ENCODE measurements at regions not wholly inside any gene's neighbourhood (a gene's known extent, or its start where the extent isn't known, plus 50 kb on each side); places are given as distances from the start of the nearest gene placed in this dataset.

DNA sequence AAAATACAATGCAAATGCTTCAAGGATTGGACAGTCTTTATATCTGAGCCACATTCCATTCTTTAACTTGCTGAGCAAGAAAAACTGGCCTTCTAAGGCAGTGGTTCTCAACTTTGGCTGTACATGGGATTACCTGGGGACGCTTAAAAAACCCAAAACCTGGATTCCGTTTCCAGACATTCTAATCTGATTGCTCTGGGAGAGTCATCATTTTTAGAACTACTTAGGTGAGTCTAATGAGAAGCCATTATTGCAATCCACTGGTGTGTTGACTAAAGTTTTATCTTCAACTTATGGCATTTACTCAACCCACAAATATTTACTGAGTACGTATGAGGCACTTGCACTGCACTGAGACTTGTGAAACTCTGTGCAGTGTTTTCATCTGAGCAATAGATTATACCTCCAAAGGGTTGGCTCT lies 195.7 kb upstream of the ATP11B start:
- Histone ChIP-seq H3K27me3 (ENCODE audit: control insufficient read depth in 1 of 2, insufficient read depth in 1 of 2, low read length in 2 of 2) (no peaks in the 10 kb centered on the region), H3K9ac (ENCODE audit: low read length) (no peak overlapping the region), H3K27ac (ENCODE audit: low read length, poor library complexity, severe bottlenecking) (no peak overlapping the region), H2BK15ac (ENCODE audit: low read depth, poor library complexity, severe bottlenecking) (no peak overlapping the region), H3K14ac (ENCODE audit: low read length in 2 of 2) (no peak overlapping the region), H3K36me3 (ENCODE audit: control insufficient read depth in 1 of 2, insufficient read depth in 2 of 2, low read depth in 1 of 2, low read length in 2 of 2) (no peaks in the 10 kb centered on the region), H3K4me1 (ENCODE audit: control insufficient read depth, insufficient read depth, low read depth, low read length) (no peaks in the 10 kb centered on the region), H4K91ac (ENCODE audit: low read length) (no peak overlapping the region), H3K4ac (ENCODE audit: low read depth in 1 of 2, low read length in 2 of 2) (no peak overlapping the region), H3K9me3 (ENCODE audit: control insufficient read depth, low read length) (no peaks in the 10 kb centered on the region), H2AFZ (ENCODE audit: low read depth, low read length) (no peak overlapping the region), H2BK5ac (ENCODE audit: low read depth, low read length, poor library complexity, severe bottlenecking) (no peak overlapping the region), H2AK5ac (ENCODE audit: low read length, severe bottlenecking) (no peak overlapping the region), H3K79me1 (replicated peaks; ENCODE audit: low read length, poor library complexity, severe bottlenecking) (no peaks in the 10 kb centered on the region), H3K23ac (ENCODE audit: low read length in 2 of 2) (no peak overlapping the region), H3K4me2 (ENCODE audit: low read length, poor library complexity, severe bottlenecking) (no peak overlapping the region), H4K8ac (ENCODE audit: low read length) (no peak overlapping the region), H2BK12ac (ENCODE audit: low read length in 2 of 2) (no peak overlapping the region), H3K4me3 (ENCODE audit: insufficient read depth in 1 of 2, low read depth in 1 of 2, low read length in 2 of 2) (no peak overlapping the region), H2BK120ac (ENCODE audit: low read depth, low read length) (no peak overlapping the region), H3K18ac (ENCODE audit: low read depth in 1 of 2, low read length in 2 of 2) (no peak overlapping the region)
- DNase-seq: no peak
- WGBS: 69% methylated on average over 2 of the region's 3 CpGs

DNA sequence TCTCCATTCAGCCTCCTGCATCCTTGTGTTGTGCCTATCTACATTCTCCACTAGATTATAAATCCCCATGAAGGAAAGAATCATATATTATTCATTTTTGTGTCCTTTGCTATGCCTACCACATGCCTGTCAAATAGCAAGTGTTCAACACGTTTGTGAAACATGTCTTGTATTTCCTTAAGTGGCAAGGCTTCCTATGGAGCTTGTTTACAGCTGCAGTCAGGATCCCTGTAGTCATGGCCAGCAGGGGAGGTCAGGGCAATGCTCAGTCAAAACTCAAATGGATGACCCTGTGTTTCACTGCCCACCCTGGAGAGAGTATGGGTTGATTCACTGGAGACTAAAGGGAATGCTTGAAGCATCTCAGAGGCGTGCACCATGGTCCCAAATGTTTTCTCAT lies 191.7 kb upstream of the ATP11B start:
- no peak overlapping the region for H4K8ac ChIP-seq (ENCODE audit: low read length)
- no peak overlapping the region for H2AFZ ChIP-seq (ENCODE audit: low read depth, low read length)
- H3K79me1 ChIP-seq (replicated peaks; ENCODE audit: low read length, poor library complexity, severe bottlenecking): no peaks in the 10 kb centered on the region
- no peaks in the 10 kb centered on the region for H3K9me3 ChIP-seq (ENCODE audit: control insufficient read depth, low read length)
- no peak for DNase-seq
- no peak overlapping the region for H3K4ac ChIP-seq (ENCODE audit: low read depth in 1 of 2, low read length in 2 of 2)
- H4K91ac ChIP-seq (ENCODE audit: low read length): no peak overlapping the region
- H3K23ac ChIP-seq (ENCODE audit: low read length in 2 of 2): no peak overlapping the region
- no peak overlapping the region for H3K4me3 ChIP-seq (ENCODE audit: insufficient read depth in 1 of 2, low read depth in 1 of 2, low read length in 2 of 2)
- H2BK120ac ChIP-seq (ENCODE audit: low read depth, low read length): no peak overlapping the region
- H3K36me3 ChIP-seq (ENCODE audit: control insufficient read depth in 1 of 2, insufficient read depth in 2 of 2, low read depth in 1 of 2, low read length in 2 of 2): no peaks in the 10 kb centered on the region
- WGBS: 53% methylated on average over 2 of the region's 2 CpGs
- no peak overlapping the region for H3K9ac ChIP-seq (ENCODE audit: low read length)
- H3K4me1 ChIP-seq (ENCODE audit: control insufficient read depth, insufficient read depth, low read depth, low read length): no peaks in the 10 kb centered on the region
- H3K18ac ChIP-seq (ENCODE audit: low read depth in 1 of 2, low read length in 2 of 2): no peak overlapping the region
- no peak overlapping the region for H3K4me2 ChIP-seq (ENCODE audit: low read length, poor library complexity, severe bottlenecking)
- H2BK5ac ChIP-seq (ENCODE audit: low read depth, low read length, poor library complexity, severe bottlenecking): no peak overlapping the region
- H3K27me3 ChIP-seq (ENCODE audit: control insufficient read depth in 1 of 2, insufficient read depth in 1 of 2, low read length in 2 of 2): no peaks in the 10 kb centered on the region
- no peak overlapping the region for H3K14ac ChIP-seq (ENCODE audit: low read length in 2 of 2)
- H2AK5ac ChIP-seq (ENCODE audit: low read length, severe bottlenecking): no peak overlapping the region
- no peak overlapping the region for H2BK15ac ChIP-seq (ENCODE audit: low read depth, poor library complexity, severe bottlenecking)
- H3K27ac ChIP-seq (ENCODE audit: low read length, poor library complexity, severe bottlenecking): no peak overlapping the region
- H2BK12ac ChIP-seq (ENCODE audit: low read length in 2 of 2): no peak overlapping the region

DNA sequence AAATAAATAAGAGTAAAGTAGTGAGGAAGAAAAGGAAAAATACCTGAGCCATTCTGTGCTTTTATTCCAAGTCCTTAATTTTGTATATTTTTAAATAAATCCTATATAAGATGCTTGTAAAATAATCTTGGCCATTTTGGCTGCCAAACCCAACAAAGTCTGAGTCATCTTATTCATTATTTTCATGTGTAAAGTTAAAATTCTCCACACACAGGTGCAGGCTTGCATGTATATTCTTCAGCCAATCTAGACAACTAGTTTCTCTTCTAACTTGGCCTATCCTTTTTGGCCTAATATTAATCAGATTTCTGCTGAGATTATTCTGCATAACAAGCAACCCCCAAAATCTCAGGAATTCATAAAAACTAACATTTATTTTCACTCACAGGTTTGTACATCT lies 189.8 kb upstream of the ATP11B start:
- no peak overlapping the region for H3K18ac ChIP-seq (ENCODE audit: low read depth in 1 of 2, low read length in 2 of 2)

DNA sequence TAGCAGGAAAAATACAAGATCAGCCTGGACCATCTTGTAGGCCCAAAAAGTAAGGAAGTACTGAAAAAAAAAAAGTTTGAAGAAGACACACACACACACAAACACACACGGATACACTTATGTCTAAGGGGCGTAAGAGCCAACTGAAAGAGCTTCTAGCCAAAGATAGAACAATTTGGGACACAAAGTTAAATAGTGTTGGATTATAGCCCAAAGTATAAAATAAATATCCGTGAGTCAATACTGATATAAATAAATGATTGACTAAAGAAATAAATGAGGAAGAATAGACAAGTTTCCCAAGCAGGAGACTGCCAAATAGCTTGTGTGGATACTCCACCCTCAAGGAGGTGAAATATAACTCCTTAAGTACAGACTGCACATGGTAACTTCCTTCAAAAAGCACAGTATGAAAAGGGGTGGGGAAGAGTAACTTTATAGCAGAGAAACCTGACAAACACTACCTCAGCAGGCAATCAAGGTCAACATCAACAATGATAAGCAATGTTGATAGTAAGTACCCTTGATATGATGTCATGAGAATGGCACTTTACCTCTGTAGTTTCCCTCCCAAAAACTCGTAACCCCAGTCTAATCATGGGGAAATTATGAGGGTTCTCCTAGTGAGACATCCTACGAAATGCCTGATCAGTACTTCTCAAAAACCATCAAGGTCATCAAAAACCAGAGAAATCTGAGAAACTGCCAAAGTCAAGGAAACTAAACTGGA lies 187.3 kb upstream of the ATP11B start:
- no peak overlapping the region for H2AFZ ChIP-seq (ENCODE audit: low read depth, low read length)
- H3K4me3 ChIP-seq (ENCODE audit: insufficient read depth in 1 of 2, low read depth in 1 of 2, low read length in 2 of 2): no peak overlapping the region
- H2BK12ac ChIP-seq (ENCODE audit: low read length in 2 of 2): no peak overlapping the region
- no peak overlapping the region for H4K8ac ChIP-seq (ENCODE audit: low read length)
- H2AK5ac ChIP-seq (ENCODE audit: low read length, severe bottlenecking): no peak overlapping the region
- no peak overlapping the region for H3K4ac ChIP-seq (ENCODE audit: low read depth in 1 of 2, low read length in 2 of 2)
- no peak overlapping the region for H3K23ac ChIP-seq (ENCODE audit: low read length in 2 of 2)
- no peak overlapping the region for H3K9ac ChIP-seq (ENCODE audit: low read length)
- H4K91ac ChIP-seq (ENCODE audit: low read length): no peak overlapping the region
- no peaks in the 10 kb centered on the region for H3K4me1 ChIP-seq (ENCODE audit: control insufficient read depth, insufficient read depth, low read depth, low read length)
- H3K79me1 ChIP-seq (replicated peaks; ENCODE audit: low read length, poor library complexity, severe bottlenecking): no peaks in the 10 kb centered on the region
- WGBS: 74% methylated on average over 3 of the region's 5 CpGs
- no peak for DNase-seq
- H3K14ac ChIP-seq (ENCODE audit: low read length in 2 of 2): no peak overlapping the region
- no peak overlapping the region for H3K18ac ChIP-seq (ENCODE audit: low read depth in 1 of 2, low read length in 2 of 2)
- H3K27ac ChIP-seq (ENCODE audit: low read length, poor library complexity, severe bottlenecking): no peak overlapping the region
- H3K4me2 ChIP-seq (ENCODE audit: low read length, poor library complexity, severe bottlenecking): no peak overlapping the region
- H2BK15ac ChIP-seq (ENCODE audit: low read depth, poor library complexity, severe bottlenecking): no peak overlapping the region
- H2BK120ac ChIP-seq (ENCODE audit: low read depth, low read length): no peak overlapping the region
- no peaks in the 10 kb centered on the region for H3K27me3 ChIP-seq (ENCODE audit: control insufficient read depth in 1 of 2, insufficient read depth in 1 of 2, low read length in 2 of 2)
- H3K36me3 ChIP-seq (ENCODE audit: control insufficient read depth in 1 of 2, insufficient read depth in 2 of 2, low read depth in 1 of 2, low read length in 2 of 2): no peaks in the 10 kb centered on the region
- H2BK5ac ChIP-seq (ENCODE audit: low read depth, low read length, poor library complexity, severe bottlenecking): no peak overlapping the region
- H3K9me3 ChIP-seq (ENCODE audit: control insufficient read depth, low read length): no peaks in the 10 kb centered on the region

More for the DNA sequence above, 189.8 kb upstream of the ATP11B start:
- no peaks in the 10 kb centered on the region for H3K9me3 ChIP-seq (ENCODE audit: control insufficient read depth, low read length)
- no peak overlapping the region for H2BK15ac ChIP-seq (ENCODE audit: low read depth, poor library complexity, severe bottlenecking)
- no peak overlapping the region for H3K4me3 ChIP-seq (ENCODE audit: insufficient read depth in 1 of 2, low read depth in 1 of 2, low read length in 2 of 2)
- no peak overlapping the region for H3K23ac ChIP-seq (ENCODE audit: low read length in 2 of 2)
- H3K79me1 ChIP-seq (replicated peaks; ENCODE audit: low read length, poor library complexity, severe bottlenecking): no peaks in the 10 kb centered on the region
- no peak overlapping the region for H3K4ac ChIP-seq (ENCODE audit: low read depth in 1 of 2, low read length in 2 of 2)
- no peak overlapping the region for H2BK120ac ChIP-seq (ENCODE audit: low read depth, low read length)
- no peak overlapping the region for H3K27ac ChIP-seq (ENCODE audit: low read length, poor library complexity, severe bottlenecking)
- H3K9ac ChIP-seq (ENCODE audit: low read length): no peak overlapping the region
- no peak for DNase-seq
- H3K36me3 ChIP-seq (ENCODE audit: control insufficient read depth in 1 of 2, insufficient read depth in 2 of 2, low read depth in 1 of 2, low read length in 2 of 2): no peaks in the 10 kb centered on the region
- H2BK12ac ChIP-seq (ENCODE audit: low read length in 2 of 2): no peak overlapping the region
- H3K4me2 ChIP-seq (ENCODE audit: low read length, poor library complexity, severe bottlenecking): no peak overlapping the region
- H2AFZ ChIP-seq (ENCODE audit: low read depth, low read length): no peak overlapping the region
- no peaks in the 10 kb centered on the region for H3K27me3 ChIP-seq (ENCODE audit: control insufficient read depth in 1 of 2, insufficient read depth in 1 of 2, low read length in 2 of 2)
- H4K91ac ChIP-seq (ENCODE audit: low read length): no peak overlapping the region
- no peak overlapping the region for H2AK5ac ChIP-seq (ENCODE audit: low read length, severe bottlenecking)
- no peak overlapping the region for H3K14ac ChIP-seq (ENCODE audit: low read length in 2 of 2)
- H2BK5ac ChIP-seq (ENCODE audit: low read depth, low read length, poor library complexity, severe bottlenecking): no peak overlapping the region
- H4K8ac ChIP-seq (ENCODE audit: low read length): no peak overlapping the region
- no peaks in the 10 kb centered on the region for H3K4me1 ChIP-seq (ENCODE audit: control insufficient read depth, insufficient read depth, low read depth, low read length)
